RCC 7860 (cell line): ENCODE measurements at regions not wholly inside any gene's neighbourhood (a gene's known extent, or its start where the extent isn't known, plus 50 kb on each side); places are given as distances from the start of the nearest gene placed in this dataset.
"Not testable (repeated sequence)": the region's sequence is repeated elsewhere in the genome, so short reads cannot be mapped to it uniquely, and the experiment has no call there.

ENCODE experiments used
- DNase-seq: peaks from one replicate; pipeline ENCODE4 v3.0.0-alpha.2; 2015; ENCODE audit warnings: low spot score
- FAIRE-seq: peaks from 2 replicates; lab custom pipeline; 2012; peaks lifted over from hg19 to GRCh38; lab: Jason Lieb, UNC

DNA sequence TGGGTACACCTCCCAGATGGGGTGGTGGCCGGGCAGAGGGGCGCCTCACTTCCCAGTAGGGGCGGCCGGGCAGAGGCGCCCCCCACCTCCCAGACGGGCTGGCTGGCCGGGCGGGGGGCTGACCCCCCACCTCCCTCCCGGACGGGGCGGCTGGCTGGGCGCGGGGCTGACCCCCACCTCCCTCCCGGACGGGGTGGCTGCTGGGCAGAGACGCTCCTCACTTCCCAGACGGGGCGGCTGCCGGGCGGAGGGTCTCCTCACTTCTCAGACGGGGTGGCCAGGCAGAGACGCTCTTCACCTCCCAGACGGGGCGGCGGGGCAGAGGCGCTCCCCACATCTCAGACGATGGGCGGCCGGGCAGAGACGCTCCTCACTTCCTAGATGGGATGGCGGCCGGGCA, 240.6 kb downstream of the IL20RB start:
- DNase-seq, FAIRE-seq: not testable (repeated sequence)

DNA sequence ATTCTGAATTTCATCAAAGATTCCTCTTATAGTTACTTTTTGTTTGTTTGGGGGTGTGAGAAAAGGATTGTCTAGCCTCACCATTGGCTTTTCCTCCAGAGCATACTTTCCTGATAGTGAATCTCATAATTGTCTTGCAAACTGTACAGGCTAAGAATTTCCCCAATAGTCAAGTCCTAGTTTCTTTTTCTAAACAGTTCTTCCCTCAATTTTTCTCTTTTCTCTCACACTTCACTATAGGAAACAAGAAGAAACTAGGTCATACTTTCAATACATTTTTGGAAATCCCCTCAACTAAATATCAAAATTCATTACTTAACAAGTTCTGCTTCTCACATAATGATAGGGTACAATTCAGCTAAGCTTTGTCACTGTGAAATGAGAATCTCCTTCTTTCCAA, 241.9 kb downstream of the IL20RB start:
- DNase-seq (no peak), FAIRE-seq (no peak)

GRCh38 chr3:137201066-137201465, 243.3 kb downstream of the IL20RB start:
- DNase-seq: no peak
- FAIRE-seq: no peak

DNA sequence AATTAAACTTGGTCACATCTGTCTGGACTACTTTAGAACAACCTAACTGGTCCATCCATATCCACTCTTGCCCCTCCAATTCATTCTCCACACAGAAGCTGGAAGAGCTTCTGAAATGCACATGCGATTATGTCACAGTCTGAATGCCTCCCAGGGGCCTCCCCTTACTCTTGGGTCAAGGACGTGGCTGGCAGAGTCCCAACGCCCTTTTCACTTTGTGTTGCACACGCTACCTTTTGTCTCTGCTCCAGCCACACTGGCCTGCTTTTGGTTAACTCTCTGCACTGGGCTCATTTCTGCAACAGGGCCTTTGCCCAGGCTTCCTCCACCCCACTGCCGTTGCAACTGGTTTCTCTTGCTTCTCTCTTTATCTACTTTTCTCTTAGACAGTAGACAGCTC, 245.2 kb downstream of the IL20RB start:
- DNase-seq: no peak
- no peak for FAIRE-seq

DNA sequence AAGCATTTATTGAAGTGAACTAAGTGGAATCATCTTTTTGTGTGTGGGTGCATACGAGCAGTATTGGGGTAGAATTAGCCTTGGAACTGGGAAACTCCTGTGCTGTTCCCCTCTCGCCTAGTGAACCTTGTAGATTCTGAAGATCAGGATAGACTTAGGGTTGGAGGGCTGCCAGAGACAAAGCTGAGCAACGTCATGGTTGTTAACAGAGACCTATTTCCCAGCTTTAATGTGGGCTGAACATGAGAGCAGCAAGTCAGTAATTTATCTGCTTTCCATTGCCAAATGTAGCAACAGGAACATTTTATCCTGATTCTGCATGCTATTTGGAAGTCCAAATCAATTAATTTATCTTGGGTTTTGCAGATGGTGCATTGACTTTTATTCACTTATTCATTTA, 246.6 kb downstream of the IL20RB start:
- no peak for DNase-seq
- no peak for FAIRE-seq

- no peak for DNase-seq
Observed at GRCh38 chr3:137205394-137206045, 247.7 kb downstream of the IL20RB start.

DNA sequence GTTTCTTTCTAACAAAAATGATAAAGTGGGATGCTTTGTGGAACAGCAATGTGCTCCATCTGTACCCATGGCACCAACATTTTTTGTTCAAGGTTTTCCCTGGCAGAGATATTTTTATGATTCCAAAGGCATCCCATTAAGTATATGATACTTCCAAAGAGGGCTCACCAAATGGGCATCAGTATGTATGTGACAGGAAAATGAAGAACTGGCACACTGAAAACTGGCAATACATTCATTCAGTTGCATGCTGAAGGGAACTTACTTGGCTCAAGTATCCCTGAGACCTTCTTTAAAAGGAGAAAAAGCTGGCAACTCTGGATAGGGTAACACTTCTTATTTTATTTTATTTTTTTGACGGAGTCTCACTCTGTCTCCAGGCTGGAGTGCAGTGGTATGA, 249.8 kb downstream of the IL20RB start:
- no peak for DNase-seq
- no peak for FAIRE-seq

More at GRCh38 chr3:137205394-137206045, 247.7 kb downstream of the IL20RB start:
- no peak for FAIRE-seq

GRCh38 chr3:137217733-137218132, 259.9 kb downstream of the IL20RB start:
- FAIRE-seq: no peak
- no peak for DNase-seq

DNA sequence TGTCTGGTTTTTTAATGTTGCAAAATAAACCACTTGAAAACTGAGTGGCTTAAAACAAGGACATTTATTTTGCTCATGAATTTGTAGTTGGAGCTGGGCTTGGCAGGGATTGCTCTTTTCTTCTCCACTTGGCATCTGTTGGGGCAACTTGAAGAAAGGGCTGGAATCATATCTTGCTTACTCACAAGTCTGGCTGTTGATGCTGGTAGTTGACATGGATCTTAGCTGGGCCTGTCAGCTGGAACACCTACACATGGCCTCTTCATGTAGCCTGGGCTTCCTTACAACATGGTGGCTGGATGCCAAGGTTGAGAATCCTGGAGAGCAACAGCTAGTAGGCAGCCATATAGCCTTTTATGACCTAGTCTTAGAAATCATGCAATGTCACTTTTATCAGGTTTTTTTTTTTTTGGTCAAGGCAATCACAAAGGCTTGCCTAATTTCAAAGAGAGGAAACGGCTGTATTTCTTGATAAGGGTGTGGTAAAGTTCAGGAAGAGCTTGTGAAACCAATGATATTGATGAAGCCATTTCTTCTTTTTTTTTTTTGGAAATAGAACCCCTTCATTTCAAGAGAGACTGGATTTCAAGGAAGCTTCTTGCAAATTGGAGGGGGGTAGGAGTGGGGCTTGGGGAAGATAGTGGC, 262.1 kb downstream of the IL20RB start:
- no peak for FAIRE-seq

DNA sequence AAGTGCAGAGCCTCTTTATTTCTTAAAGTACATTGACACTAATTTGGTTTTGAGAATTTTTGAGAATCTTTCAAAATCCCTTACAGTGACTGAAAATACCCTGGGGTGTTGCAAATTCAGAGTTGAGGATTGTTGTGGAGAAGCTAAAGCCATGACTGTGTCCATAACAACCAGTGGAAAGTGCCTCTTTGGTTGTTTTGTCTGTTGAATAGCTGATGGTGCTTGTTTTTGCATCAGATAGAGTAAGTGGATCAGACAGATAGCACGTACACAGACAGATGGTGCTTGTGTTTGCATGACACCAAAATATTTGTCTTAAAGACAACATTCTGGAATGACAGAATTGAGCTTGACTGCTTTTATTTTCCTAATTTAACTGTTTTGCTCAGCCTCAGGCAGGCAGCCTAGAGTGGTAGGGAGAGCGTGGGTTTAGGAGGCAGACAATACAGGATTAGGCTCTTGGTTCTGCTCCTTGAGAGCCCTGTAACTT, 265.0 kb downstream of the IL20RB start:
- DNase-seq: no peak
- no peak for FAIRE-seq

More for the DNA sequence above, 262.1 kb downstream of the IL20RB start:
- no peak for DNase-seq

DNA sequence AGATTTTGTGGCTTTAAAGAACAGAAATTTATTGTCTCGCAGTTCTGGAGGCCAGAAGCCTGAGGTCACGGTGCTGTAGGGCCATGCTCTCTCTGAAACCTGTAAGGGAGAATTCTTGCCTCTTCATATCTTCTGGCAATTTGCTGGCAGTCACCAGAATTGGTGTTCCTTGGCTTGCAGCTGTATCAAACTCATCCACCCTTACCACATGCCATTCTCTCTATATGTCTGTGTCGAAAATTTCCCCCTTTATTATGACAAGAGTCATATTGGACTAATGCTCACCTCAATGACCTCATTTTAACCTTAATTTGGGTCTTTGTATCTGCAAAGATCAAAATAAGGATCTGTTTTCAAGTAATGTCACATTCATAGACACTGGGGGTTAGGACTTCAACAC, 266.7 kb downstream of the IL20RB start:
- DNase-seq (no peak), FAIRE-seq (no peak)

DNA sequence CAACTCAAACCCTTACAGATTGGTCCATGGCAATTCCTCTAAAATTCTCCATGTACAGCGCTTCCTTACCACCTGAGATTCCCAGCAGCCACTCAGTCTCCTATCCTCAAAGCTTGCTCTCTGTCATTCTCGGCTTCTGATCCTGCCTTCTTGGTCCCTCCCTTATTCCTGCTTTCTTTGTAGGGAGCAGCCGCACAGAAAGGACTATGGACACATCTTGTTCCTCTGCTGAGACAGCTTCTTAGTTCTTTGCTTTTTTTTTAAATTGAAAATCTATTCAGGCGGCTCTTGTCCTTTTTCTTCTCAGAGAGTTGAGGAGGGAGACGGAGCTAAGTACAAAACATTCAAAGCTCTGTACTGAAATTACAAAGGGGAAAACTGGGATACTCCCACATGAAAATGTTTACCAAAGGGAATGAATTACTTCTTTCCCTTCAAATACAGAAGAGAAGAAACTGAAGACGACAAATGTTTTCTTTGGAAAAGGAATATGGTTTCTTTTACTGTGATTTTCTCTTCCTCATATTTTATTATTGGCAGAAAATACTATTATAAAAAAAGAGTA, 285.1 kb downstream of the IL20RB start:
- FAIRE-seq: no peak
- no peak for DNase-seq

GRCh38 chr3:137246491-137246890, 288.7 kb downstream of the IL20RB start:
- FAIRE-seq: no peak
- DNase-seq: no peak

DNA sequence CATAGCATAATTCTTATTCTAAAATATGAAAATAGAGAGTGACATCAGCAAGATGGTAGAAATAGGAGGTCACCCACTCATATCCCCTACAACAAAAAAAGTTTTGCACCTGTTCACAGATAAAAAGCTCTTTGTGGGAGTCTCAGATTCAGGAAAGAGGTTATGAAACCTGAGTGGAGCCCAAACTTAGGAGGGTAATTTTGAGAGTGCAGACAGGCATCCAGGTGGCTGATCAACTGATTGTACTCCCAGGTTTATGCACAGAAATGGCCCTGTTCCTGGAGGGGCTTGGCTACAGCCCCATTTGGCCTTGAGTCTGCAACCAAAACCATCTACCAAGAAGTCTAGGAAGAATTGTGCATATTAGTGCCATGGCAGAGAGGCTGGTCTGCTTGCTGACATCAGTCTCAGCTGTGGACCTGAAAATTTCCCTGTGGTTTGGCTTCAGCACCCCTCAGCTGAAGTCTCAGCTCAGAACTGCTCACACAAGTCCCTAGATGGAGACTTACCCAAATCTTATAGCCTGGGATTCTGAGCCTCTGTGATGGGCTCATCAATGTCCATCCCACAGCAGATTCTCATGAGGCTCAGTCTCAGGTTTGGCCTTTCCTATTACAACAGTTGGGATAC, 291.6 kb downstream of the IL20RB start:
- FAIRE-seq (no peak), DNase-seq (no peak)

- FAIRE-seq (no peak), DNase-seq (no peak)
Observed at GRCh38 chr3:137259089-137259488, 301.3 kb downstream of the IL20RB start.

GRCh38 chr3:137259701-137260100, 301.9 kb downstream of the IL20RB start:
- no peak for DNase-seq
- FAIRE-seq: no peak

DNA sequence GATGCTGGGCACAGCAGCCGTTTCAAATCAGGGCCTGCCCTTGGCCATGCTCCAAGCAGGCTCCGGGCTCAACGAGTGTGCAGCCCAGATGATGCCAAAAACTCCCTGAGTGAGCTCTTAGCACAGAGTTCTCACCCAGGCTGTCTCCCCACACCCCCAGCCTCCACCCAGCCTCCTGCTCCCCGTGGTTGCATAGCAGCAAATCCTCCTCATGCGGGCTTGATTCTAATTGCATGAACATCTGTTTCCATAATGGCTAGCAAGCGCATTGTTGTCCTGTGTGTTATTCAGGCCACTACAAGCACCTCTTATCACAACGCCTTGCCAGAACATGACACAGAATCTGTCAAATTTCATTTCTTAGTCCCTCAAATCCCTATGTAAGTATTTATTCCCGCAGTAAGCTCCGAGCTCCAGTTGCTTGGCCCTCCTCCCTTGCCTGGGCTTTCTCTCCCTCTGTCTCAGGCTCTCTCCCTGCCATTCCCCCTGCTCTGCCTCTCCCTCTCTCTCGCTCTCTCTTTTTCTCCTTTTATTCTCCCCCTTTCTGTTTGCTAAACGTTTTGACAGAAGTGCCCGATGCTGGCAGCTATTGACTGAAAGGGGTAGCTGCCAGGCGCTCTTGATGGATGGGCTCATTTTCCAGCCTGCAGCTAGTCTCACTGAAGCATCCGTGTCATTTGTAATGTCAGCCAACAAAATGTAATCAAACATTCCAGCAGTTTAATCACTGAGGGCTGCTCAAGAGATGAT, 306.5 kb downstream of the IL20RB start:
- no peak for FAIRE-seq
- no peak for DNase-seq

GRCh38 chr3:137264843-137265330, 307.1 kb downstream of the IL20RB start:
- DNase-seq: no peak
- FAIRE-seq: no peak

GRCh38 chr3:137282871-137283270, 325.1 kb downstream of the IL20RB start:
- DNase-seq (no peak), FAIRE-seq (no peak)

- DNase-seq (no peak), FAIRE-seq (no peak)
Observed at GRCh38 chr3:137285924-137286323, 328.1 kb downstream of the IL20RB start.

GRCh38 chr3:137293086-137293485, 335.3 kb downstream of the IL20RB start:
- DNase-seq (no peak), FAIRE-seq (no peak)
